Endothelial cell of umbilical vein (primary cell): ENCODE measurements at regions not wholly inside any gene's neighbourhood (a gene's known extent, or its start where the extent isn't known, plus 50 kb on each side); places are given as distances from the start of the nearest gene placed in this dataset.

ENCODE experiments used
- CTCF ChIP-seq, 2 donors: IDR thresholded peaks; 1 replicate in 1 of 2; 2 replicates in 1 of 2; pipeline ENCODE4 v1.5.1; 2011; ENCODE audit warnings: low read length in 2 of 2, mild to moderate bottlenecking in 2 of 2, moderate library complexity in 2 of 2, control low read depth in 1 of 2, inconsistent platforms in 1 of 2, low read depth in 1 of 2; ENCODE audit not compliant: insufficient read depth in 1 of 2; ENCODE audit errors: extremely low read depth in 1 of 2
- EZH2 ChIP-seq: IDR thresholded peaks from 2 replicates; pipeline ENCODE4 v1.6.1; 2012; ENCODE audit warnings: borderline replicate concordance, low read depth, mild to moderate bottlenecking, moderate library complexity, low read length, inconsistent platforms; ENCODE audit not compliant: severe bottlenecking
- JUN ChIP-seq: IDR thresholded peaks from 2 replicates; pipeline ENCODE4 v1.6.1; 2011; ENCODE audit warnings: borderline replicate concordance, low read depth; ENCODE audit not compliant: insufficient read length, insufficient read depth
- POLR2A ChIP-seq: IDR thresholded peaks from 2 replicates; pipeline ENCODE4 v1.6.1; 2012; ENCODE audit warnings: low read depth, mild to moderate bottlenecking, control low read depth, low read length
- POLR2AphosphoS5 ChIP-seq: IDR thresholded peaks from 2 replicates; pipeline ENCODE4 v1.6.1; 2012; ENCODE audit warnings: low read depth, mild to moderate bottlenecking, control low read depth, low read length, moderate library complexity; ENCODE audit not compliant: insufficient read depth
- TF ChIP-seq, protein P1 (sequence below): IDR thresholded peaks from 2 replicates; pipeline ENCODE4 v1.6.1; 2011; ENCODE audit not compliant: insufficient read depth, insufficient read length

GRCh38 chr2:2636813-2637212 lies 305.7 kb upstream of the MYT1L start:
- TF ChIP-seq CTCF (IDR thresholded peaks at IDR 0.05; ENCODE audit: extremely low read depth in 1 of 2, insufficient read depth in 1 of 2, low read depth in 1 of 2, low read length in 2 of 2), result no peak
- TF ChIP-seq EZH2, result no peak
- TF ChIP-seq POLR2AphosphoS5, result no peak
- TF ChIP-seq POLR2A, result no peak
- TF ChIP-seq, protein P1, sequence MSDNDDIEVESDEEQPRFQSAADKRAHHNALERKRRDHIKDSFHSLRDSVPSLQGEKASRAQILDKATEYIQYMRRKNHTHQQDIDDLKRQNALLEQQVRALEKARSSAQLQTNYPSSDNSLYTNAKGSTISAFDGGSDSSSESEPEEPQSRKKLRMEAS, result no peak
- TF ChIP-seq JUN, result no peak
